GM18858 (cell line): ENCODE measurements at regions not wholly inside any gene's neighbourhood (a gene's known extent, or its start where the extent isn't known, plus 50 kb on each side); places are given as distances from the start of the nearest gene placed in this dataset.

Experiments
- ATAC-seq: cut with Tn5 transposase; IDR thresholded peaks from one replicate; pipeline ENCODE4 v1.9.1; 2021; ENCODE audit not compliant: unreplicated experiment

- ATAC-seq = no peak
Measured at GRCh38 chr1:218863987-218864386, 309.7 kb upstream of the LYPLAL1 start.

- no peak for ATAC-seq
Measured at GRCh38 chr1:218865591-218865990, 308.1 kb upstream of the LYPLAL1 start.

GRCh38 chr1:218866507-218866906, 307.2 kb upstream of the LYPLAL1 start:
- no peak for ATAC-seq

GRCh38 chr1:218867066-218867465, 306.6 kb upstream of the LYPLAL1 start:
- ATAC-seq = no peak

GRCh38 chr1:218867941-218868626, 305.6 kb upstream of the LYPLAL1 start:
- no peak for ATAC-seq

GRCh38 chr1:218869276-218869675, 304.4 kb upstream of the LYPLAL1 start:
- ATAC-seq = no peak

GRCh38 chr1:218872026-218872425, 301.7 kb upstream of the LYPLAL1 start:
- ATAC-seq = no peak

- no peak for ATAC-seq
Measured at GRCh38 chr1:218872928-218873327, 300.8 kb upstream of the LYPLAL1 start.

GRCh38 chr1:218874313-218874712, 299.4 kb upstream of the LYPLAL1 start:
- no peak for ATAC-seq

GRCh38 chr1:218874801-218875400, 298.8 kb upstream of the LYPLAL1 start:
- no peak for ATAC-seq

- no peak for ATAC-seq
Measured at GRCh38 chr1:218878369-218878768, 295.3 kb upstream of the LYPLAL1 start.

GRCh38 chr1:218880484-218881060, 293.1 kb upstream of the LYPLAL1 start:
- ATAC-seq = no peak

- ATAC-seq = no peak
Measured at GRCh38 chr1:218882454-218882853, 291.2 kb upstream of the LYPLAL1 start.

- ATAC-seq = no peak
Measured at GRCh38 chr1:218886101-218886871, 287.4 kb upstream of the LYPLAL1 start.

GRCh38 chr1:218887141-218887925, 286.3 kb upstream of the LYPLAL1 start:
- no peak for ATAC-seq

GRCh38 chr1:218890451-218890850, 283.2 kb upstream of the LYPLAL1 start:
- no peak for ATAC-seq

GRCh38 chr1:218891577-218891976, 282.1 kb upstream of the LYPLAL1 start:
- no peak for ATAC-seq

- no peak for ATAC-seq
Measured at GRCh38 chr1:218895064-218895587, 278.6 kb upstream of the LYPLAL1 start.

GRCh38 chr1:218896202-218896601, 277.5 kb upstream of the LYPLAL1 start:
- ATAC-seq = no peak

GRCh38 chr1:218898921-218899320, 274.8 kb upstream of the LYPLAL1 start:
- no peak for ATAC-seq

GRCh38 chr1:218900615-218901014, 273.1 kb upstream of the LYPLAL1 start:
- no peak for ATAC-seq
